SK-N-MC (cell line): ENCODE measurements at regions not wholly inside any gene's neighbourhood (a gene's known extent, or its start where the extent isn't known, plus 50 kb on each side); places are given as distances from the start of the nearest gene placed in this dataset.

Source experiments
- EZH2 ChIP-seq: fragments of 200-600 bp; sonication (generic); IDR thresholded peaks from one replicate; pipeline ENCODE4 v1.6.1; 2017; ENCODE audit warnings: antibody characterized with exemption
- FOXP2 ChIP-seq: optimal IDR thresholded peaks from 2 replicates; pipeline ENCODE3; 2011; ENCODE audit warnings: mild to moderate bottlenecking, moderate library complexity; ENCODE audit not compliant: insufficient read depth; ENCODE audit errors: extremely low read length, control extremely low read depth
- POLR2AphosphoS5 ChIP-seq: IDR thresholded peaks from 2 replicates; pipeline ENCODE4 v1.6.1; 2012; ENCODE audit warnings: mild to moderate bottlenecking, low read depth, low read length, borderline replicate concordance

DNA sequence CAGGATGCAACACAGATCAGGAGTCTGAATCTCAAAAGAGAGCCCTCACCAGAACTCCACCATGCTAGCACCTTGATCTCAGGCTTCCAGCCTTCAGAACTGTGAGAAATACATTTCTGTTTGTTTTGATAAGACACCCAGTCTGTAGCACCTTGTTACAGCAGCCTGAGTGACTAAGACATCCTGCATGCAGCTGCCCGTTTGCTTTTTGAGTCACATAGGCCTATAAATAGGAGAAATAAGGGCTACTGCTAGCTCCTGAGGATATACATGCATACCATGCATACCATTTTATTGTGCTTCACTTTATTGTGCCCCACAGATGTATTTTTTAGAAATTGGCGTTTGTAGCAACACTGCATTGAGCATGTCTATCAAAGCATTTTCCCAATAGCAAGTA lies 337.8 kb downstream of the CDH2 start:
- TF ChIP-seq EZH2: no peak
- TF ChIP-seq POLR2AphosphoS5: no peak
- TF ChIP-seq FOXP2: no peak
